ENCODE measurements at regions not wholly inside any gene's neighbourhood (a gene's known extent, or its start where the extent isn't known, plus 50 kb on each side); places are given as distances from the start of the nearest gene placed in this dataset.

DNA sequence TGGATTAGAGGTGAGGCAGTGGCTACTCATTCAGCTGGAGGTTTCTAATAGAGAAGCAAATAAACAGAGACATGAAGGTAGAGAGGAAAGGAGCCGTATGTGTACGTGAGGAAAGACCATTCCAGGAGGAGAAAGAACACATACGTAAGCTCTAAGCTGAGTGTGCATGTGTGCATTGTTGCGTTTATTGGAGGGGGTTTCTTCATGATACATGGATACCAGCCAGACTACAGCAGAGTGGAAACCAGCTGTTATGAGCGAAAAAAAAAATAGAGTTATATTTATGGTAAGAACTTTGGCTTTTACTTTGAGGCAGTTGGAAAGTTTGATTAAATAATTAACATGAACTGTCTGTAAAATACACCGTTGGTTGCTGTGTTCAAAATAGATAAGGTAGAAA is 173.4 kb upstream of the RGS18 start:
- TF ChIP-seq, protein P1, sequence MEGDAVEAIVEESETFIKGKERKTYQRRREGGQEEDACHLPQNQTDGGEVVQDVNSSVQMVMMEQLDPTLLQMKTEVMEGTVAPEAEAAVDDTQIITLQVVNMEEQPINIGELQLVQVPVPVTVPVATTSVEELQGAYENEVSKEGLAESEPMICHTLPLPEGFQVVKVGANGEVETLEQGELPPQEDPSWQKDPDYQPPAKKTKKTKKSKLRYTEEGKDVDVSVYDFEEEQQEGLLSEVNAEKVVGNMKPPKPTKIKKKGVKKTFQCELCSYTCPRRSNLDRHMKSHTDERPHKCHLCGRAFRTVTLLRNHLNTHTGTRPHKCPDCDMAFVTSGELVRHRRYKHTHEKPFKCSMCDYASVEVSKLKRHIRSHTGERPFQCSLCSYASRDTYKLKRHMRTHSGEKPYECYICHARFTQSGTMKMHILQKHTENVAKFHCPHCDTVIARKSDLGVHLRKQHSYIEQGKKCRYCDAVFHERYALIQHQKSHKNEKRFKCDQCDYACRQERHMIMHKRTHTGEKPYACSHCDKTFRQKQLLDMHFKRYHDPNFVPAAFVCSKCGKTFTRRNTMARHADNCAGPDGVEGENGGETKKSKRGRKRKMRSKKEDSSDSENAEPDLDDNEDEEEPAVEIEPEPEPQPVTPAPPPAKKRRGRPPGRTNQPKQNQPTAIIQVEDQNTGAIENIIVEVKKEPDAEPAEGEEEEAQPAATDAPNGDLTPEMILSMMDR (IDR thresholded peaks at IDR 0.05; ENCODE audit: borderline replicate concordance, extremely low read depth, low read length, poor library complexity, severe bottlenecking), result no peak
- no peak for TF ChIP-seq EZH2 (IDR thresholded peaks at IDR 0.05; ENCODE audit: borderline replicate concordance, low read depth, low read length, severe bottlenecking)
